Smooth muscle cell (in vitro differentiated cells): ENCODE measurements at regions not wholly inside any gene's neighbourhood (a gene's known extent, or its start where the extent isn't known, plus 50 kb on each side); places are given as distances from the start of the nearest gene placed in this dataset.

Experiments used
- DNase-seq: peaks from one replicate; lab custom pipeline; 2025; ENCODE audit not compliant: unreplicated experiment; lab: John Stamatoyannopoulos, UW
- H2AFZ ChIP-seq: fragments of 200-600 bp; sonication (generic); 2 replicates; pipeline ENCODE4 v1.6.0; 2016; ENCODE audit warnings: antibody characterized with exemption, low read depth, mild to moderate bottlenecking
- H3F3A ChIP-seq: fragments of 200-600 bp; sonication (generic); 2 replicates; pipeline ENCODE4 v1.6.0; 2017; ENCODE audit warnings: antibody characterized with exemption, low read depth
- H3K27ac ChIP-seq: fragments of 200-600 bp; sonication (generic); 2 replicates; pipeline ENCODE4 v1.5.1; 2016; ENCODE audit warnings: low read depth, mild to moderate bottlenecking
- H3K27me3 ChIP-seq: fragments of 200-600 bp; sonication (generic); 2 replicates; pipeline ENCODE4 v1.6.1; 2016; ENCODE audit warnings: low read depth, mild to moderate bottlenecking
- H3K36me3 ChIP-seq: fragments of 200-600 bp; sonication (generic); 2 replicates; pipeline ENCODE4 v1.5.1; 2016; ENCODE audit warnings: low read depth
- H3K4me1 ChIP-seq: fragments of 200-600 bp; sonication (generic); 2 replicates; pipeline ENCODE4 v1.5.1; 2016; ENCODE audit warnings: low read depth
- H3K4me2 ChIP-seq: fragments of 200-600 bp; sonication (generic); 2 replicates; pipeline ENCODE4 v1.6.0; 2016; ENCODE audit warnings: mild to moderate bottlenecking
- H3K4me3 ChIP-seq: fragments of 200-600 bp; sonication (generic); 2 replicates; pipeline ENCODE4 v1.5.1; 2016; ENCODE audit warnings: mild to moderate bottlenecking
- H3K79me2 ChIP-seq: fragments of 200-600 bp; sonication (generic); 2 replicates; pipeline ENCODE4 v1.6.0; 2016; ENCODE audit warnings: low read depth, mild to moderate bottlenecking
- H3K9ac ChIP-seq: fragments of 200-600 bp; sonication (generic); 2 replicates; pipeline ENCODE4 v1.6.0; 2016; ENCODE audit warnings: low read depth
- H3K9me3 ChIP-seq: fragments of 200-600 bp; sonication (generic); replicated peaks from 2 replicates; pipeline ENCODE4 v1.5.1; 2016; ENCODE audit warnings: low read depth
- H4K20me1 ChIP-seq: fragments of 200-600 bp; sonication (generic); 2 replicates; pipeline ENCODE4 v1.6.0; 2016; ENCODE audit warnings: low read depth
- WGBS: methylation state at CpG from one replicate; pipeline ENCODE4 v1.1.7; 2016; ENCODE audit warnings: low lambda C conversion rate; 5-methylcytosine and 5-hydroxymethylcytosine counted together
- TF ChIP-seq, protein P1 (sequence below): fragments of 200-600 bp; sonication (generic); IDR thresholded peaks from 2 replicates; pipeline ENCODE4 v1.5.1; 2017; ENCODE audit warnings: borderline replicate concordance, mild to moderate bottlenecking, antibody characterized with exemption; ENCODE audit not compliant: insufficient read depth, poor library complexity, severe bottlenecking

- no peak overlapping the region for H3K27ac ChIP-seq
- H3F3A ChIP-seq: no peaks in the 10 kb centered on the region
- H3K4me2 ChIP-seq: no peak overlapping the region
- H3K9ac ChIP-seq: no peak overlapping the region
- no peak overlapping the region for H3K4me3 ChIP-seq
- no peaks in the 10 kb centered on the region for H3K9me3 ChIP-seq
- no peaks in the 10 kb centered on the region for H3K4me1 ChIP-seq
- no peaks in the 10 kb centered on the region for H3K79me2 ChIP-seq
- H3K27me3 ChIP-seq: no peaks in the 10 kb centered on the region
- no peak overlapping the region for H2AFZ ChIP-seq
- WGBS: 82% methylated on average over 21 of the region's 22 CpGs
- no peak for DNase-seq
- H4K20me1 ChIP-seq: no peaks in the 10 kb centered on the region
- no peaks in the 10 kb centered on the region for H3K36me3 ChIP-seq
- TF ChIP-seq, protein P1, sequence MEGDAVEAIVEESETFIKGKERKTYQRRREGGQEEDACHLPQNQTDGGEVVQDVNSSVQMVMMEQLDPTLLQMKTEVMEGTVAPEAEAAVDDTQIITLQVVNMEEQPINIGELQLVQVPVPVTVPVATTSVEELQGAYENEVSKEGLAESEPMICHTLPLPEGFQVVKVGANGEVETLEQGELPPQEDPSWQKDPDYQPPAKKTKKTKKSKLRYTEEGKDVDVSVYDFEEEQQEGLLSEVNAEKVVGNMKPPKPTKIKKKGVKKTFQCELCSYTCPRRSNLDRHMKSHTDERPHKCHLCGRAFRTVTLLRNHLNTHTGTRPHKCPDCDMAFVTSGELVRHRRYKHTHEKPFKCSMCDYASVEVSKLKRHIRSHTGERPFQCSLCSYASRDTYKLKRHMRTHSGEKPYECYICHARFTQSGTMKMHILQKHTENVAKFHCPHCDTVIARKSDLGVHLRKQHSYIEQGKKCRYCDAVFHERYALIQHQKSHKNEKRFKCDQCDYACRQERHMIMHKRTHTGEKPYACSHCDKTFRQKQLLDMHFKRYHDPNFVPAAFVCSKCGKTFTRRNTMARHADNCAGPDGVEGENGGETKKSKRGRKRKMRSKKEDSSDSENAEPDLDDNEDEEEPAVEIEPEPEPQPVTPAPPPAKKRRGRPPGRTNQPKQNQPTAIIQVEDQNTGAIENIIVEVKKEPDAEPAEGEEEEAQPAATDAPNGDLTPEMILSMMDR: no peak
These were observed 59.6 kb upstream of the ITPKB start for GRCh38 chr1:226798427-226799411.

GRCh38 chr1:226797151-226797550 lies 58.1 kb upstream of the ITPKB start:
- TF ChIP-seq, protein P1: no peak
- Histone ChIP-seq H3K4me3 (no peak overlapping the region), H3K4me1 (no peaks in the 10 kb centered on the region), H4K20me1 (no peaks in the 10 kb centered on the region), H3K4me2 (no peak overlapping the region), H3K79me2 (no peaks in the 10 kb centered on the region), H3K27ac (no peak overlapping the region), H2AFZ (no peak overlapping the region), H3F3A (no peaks in the 10 kb centered on the region), H3K36me3 (no peaks in the 10 kb centered on the region), H3K27me3 (no peaks in the 10 kb centered on the region), H3K9me3 (no peaks in the 10 kb centered on the region), H3K9ac (no peak overlapping the region)
- DNase-seq: no peak
- 96% methylated on average over 5 of the region's 5 CpGs for whole genome bisulfite sequencing

DNA sequence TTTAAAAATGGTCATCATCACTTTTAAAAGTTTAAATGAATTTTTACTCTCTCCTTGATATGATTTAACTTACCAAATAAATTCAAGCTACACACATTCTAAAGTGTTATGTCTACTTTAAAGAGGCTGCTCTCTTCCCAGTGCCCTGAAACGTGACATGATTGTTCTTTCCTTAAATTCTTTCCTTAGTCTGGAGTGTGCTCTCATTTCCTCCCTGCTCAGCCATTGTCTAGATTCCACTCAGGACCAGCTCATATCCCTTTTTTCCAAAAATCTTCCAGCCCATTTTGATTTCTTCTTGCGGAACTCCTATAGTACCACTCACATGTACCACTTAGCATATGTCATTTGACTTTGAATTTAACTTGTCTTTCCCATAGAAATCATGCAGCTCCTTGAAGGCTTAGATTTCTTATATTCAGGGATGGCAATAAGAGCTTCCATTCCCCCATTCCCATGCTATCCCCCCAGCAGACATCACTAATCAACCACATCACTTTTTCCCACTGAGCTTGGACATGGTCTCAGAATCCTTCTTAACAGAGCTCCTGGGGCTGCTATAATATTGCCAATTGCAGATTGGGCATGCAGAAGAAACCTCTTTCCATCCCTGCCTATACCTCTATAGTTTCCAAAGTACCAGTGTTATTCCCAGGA lies 54.7 kb upstream of the ITPKB start:
- 87% methylated on average over 2 of the region's 2 CpGs for WGBS
- no peak overlapping the region for H3K4me2 ChIP-seq
- H3K36me3 ChIP-seq: no peaks in the 10 kb centered on the region

More for the DNA sequence above, 54.7 kb upstream of the ITPKB start:
- Histone ChIP-seq H3F3A (no peaks in the 10 kb centered on the region), H3K4me3 (no peak overlapping the region), H3K79me2 (no peaks in the 10 kb centered on the region), H3K9ac (no peak overlapping the region), H3K27ac (no peak overlapping the region), H3K4me1 (no peaks in the 10 kb centered on the region), H3K27me3 (no peaks in the 10 kb centered on the region), H4K20me1 (no peaks in the 10 kb centered on the region), H2AFZ (no peak overlapping the region), H3K9me3 (no peaks in the 10 kb centered on the region)
- TF ChIP-seq, protein P1: no peak
- DNase-seq: no peak
